ENCODE measurements at regions not wholly inside any gene's neighbourhood (a gene's known extent, or its start where the extent isn't known, plus 50 kb on each side); places are given as distances from the start of the nearest gene placed in this dataset.

DNA sequence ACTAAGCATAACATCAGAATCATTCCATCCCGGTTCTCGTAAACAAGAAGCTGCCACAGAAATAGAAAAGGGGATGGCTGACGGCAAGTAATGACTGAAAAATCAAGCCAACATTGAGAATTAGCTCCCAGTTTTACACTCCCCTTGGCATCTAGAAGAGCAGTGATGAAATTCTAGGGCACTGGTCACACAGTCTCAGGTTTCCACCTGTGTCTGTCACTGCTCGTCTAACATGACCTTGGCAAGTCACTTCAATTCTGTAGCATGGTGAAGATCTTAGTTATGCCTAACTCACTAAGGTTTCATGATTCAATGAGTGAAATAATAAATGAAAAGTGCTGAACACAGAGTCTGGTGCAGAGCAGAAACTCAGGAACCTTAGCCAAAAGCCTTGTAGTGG is 272.3 kb upstream of the ARRDC4 start:
- DNase-seq (ENCODE audit: low read depth in 2 of 2), result no peak

DNA sequence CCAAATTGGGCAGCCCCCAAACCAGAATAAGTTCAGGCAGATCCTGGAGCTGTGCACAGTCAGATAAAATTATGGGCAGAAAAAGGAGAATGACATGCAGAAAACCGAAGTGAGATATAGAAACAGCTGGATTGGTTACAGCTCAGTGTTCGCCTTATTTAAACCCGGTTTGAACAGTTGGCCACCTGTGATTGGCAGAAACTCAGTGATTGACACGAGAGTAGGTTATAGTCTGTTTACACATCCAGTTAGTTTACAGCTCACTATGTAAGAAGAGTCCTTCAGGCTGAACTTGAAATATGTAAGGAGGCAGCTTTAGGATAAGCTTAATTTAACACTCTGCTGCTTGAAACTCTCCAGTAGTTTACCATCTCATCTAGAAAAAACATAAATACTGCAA is 271.6 kb upstream of the ARRDC4 start:
- no peak for DNase-seq (ENCODE audit: low read depth in 2 of 2)

DNA sequence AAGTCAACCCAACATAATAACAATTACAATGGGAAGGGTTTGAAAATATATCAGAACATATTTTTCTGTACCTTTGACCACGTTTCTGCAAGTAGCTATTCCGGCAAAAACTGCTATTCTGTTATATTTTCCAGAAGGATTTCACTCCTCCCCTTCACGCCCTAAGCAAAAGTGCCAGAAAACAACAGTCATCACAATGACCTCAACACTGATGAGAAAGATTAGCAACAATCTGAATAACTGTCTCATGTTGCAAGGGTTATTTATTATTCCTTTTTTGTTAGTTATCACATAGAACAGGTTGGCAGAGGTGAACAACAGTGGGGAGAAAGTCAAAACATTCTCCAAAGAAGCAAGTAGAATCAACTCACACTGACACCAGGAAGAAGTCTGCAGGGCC is 269.4 kb upstream of the ARRDC4 start:
- no peak for DNase-seq (ENCODE audit: low read depth in 2 of 2)

DNA sequence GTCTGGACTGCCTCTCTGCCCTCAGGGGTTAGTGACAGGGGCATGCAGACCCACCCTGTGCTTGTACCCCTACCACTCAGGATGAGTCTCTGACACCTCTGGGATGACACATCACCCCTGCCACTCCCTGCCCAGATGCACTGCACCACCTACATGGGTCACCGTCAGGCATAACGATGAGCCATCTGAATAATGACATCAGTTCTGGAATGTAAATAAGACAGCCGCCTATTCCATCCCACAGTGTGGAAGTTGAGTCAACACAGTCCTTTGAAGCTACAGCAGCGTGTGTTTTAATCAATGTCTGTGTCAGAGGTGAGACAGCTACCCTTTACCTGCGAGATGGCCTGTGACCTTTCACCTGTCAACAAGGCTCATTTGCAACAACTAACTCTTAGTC is 268.7 kb upstream of the ARRDC4 start:
- DNase-seq (ENCODE audit: low read depth in 2 of 2), result no peak

DNA sequence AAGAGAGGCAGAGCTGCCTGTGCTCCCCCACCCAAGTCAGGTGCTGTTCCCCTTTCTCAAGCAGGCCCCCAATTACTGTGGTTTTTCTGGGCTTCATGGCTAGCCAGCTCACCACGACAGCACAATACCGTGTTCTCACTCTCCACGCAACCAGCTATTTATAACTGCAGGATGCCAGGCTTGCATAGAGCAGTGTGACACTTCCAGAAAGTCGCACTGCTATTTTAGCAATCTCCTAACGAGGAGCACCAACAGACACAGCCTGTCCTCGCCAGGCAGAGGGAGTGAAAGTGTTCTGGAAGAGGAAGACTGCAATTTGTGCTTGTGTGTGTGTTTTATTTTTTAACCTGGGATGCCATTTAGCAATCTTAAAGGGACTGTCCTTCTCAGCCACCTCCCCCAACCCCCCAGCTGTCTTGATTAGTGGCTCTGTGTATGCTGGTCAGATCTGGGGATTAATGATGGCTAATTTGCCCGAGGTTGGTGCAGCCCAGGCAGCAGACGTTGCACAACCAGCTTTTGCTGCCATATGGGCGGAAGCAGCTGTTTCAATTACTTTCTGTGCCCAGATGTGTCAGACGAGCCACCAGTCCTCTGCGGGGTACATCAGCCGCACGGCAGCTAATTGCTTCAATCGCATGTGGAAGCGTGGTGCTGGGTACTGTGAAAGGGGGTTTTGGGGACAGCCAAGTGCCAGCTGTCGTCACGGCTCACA is 268.0 kb upstream of the ARRDC4 start:
- no peak for DNase-seq (ENCODE audit: low read depth in 2 of 2)

DNA sequence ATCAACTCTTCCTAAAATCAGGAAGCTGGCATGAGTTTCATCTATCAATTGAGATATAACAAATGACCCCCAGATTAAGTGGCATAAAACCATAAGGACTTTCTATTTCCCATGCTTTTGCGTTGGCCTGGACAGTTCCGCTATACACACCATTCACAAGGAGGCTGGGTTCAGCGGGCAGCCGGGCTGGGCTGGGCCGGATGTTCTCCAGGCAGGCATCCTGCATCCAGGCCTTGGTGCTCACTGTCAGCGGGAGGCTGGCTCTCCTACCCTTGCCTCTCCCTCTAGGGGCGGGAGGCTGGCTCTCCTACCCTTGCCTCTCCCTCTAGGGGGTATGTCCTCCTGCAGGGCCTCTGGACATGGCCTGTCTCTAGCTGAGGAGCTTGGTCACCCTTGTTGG is 266.0 kb upstream of the ARRDC4 start:
- DNase-seq (ENCODE audit: low read depth in 2 of 2), result no peak

DNA sequence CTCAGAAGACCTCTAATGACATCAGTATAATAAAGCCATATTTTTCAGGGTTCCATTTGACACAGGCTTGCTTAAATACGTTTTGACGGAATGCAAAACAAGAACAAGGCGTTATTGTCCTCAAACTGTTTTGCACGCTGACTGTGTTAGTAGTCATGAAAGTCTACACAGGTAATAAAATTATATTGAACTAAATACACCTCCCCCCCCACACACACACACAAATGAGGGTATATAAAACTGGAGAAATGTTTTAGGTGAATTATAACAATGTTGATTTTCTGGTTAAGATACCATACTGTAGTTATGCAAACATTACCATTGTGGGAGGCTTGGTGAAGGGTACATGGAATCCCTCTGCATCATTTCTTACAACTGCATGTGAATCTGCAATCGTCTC is 257.1 kb upstream of the ARRDC4 start:
- DNase-seq (ENCODE audit: low read depth in 2 of 2), result no peak

DNA sequence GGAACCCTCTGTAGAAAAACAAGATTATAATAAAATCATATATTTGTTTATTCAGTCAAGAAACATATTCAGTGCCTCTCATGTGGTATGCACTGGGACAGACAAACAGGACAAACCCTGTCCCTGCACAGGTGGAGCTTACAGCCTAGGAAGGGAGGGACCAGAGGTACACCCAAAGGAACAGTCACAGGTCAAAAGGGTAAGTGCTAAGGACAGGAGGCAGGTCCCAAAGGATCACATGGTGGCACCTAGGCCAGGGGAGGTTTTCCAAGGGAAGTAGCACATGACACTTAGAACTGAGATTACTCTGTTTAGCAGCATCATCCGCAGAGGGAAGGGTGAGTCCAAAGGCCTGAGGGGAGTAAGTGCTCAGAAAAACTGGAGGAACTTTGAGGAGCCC is 254.4 kb upstream of the ARRDC4 start:
- no peak for DNase-seq (ENCODE audit: low read depth in 2 of 2)

DNA sequence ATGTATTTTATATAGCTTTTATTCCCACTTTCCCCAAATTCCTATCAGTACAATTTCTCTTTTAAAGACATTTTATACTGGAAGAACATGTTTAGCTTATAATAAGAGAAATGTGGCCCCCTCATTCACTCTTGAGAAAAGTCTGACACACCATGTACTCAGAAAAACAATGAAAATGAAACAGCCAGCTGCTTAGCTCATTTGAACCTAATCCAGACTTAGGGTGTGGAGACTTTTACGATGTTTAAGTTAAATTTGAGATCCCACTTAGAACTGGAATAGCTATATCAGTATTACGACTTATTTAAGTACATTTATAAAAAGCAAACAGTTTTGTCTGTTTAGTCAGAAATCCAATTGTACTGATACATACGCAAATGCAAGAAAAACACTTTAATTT is 252.3 kb upstream of the ARRDC4 start:
- DNase-seq (ENCODE audit: low read depth in 2 of 2), result no peak

DNA sequence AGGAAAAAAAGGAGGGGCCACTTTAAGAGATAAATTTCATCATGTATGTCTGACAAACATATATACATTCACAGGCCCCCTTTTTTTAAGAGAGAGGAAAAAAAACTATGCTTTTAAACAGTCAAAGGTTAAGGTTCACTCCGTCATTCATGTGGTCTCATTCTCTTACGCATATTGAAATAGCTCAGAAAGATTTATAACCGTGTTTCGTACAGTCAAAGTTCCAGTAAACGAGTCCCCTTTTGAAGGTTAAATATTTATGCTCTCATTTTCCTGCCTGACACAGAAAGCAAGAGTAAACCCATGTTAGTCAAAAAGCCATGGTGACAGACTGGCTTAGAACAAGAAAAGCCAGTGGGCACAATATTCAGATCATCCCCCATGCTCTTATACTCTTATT is 248.0 kb upstream of the ARRDC4 start:
- DNase-seq (ENCODE audit: low read depth in 2 of 2), result no peak

DNA sequence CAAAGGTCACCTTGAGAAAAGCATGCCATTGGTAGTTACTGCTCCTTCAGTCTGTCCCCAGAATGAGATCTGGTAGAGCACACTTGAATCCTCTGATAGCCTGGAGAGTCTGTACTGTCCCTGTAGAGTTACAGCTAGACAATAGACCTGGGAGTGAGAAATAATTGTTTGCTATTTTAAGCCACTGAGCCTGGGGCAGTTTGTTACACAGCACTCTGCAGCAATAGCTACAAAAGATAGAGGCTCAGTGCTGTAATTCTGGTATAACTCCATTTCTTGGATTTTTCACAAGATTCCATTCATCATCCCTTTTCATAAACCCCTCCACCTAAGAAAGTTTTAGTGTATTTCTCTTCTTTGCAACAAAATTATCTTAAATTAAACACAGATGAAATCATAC is 242.7 kb upstream of the ARRDC4 start:
- DNase-seq (ENCODE audit: low read depth in 2 of 2), result no peak

DNA sequence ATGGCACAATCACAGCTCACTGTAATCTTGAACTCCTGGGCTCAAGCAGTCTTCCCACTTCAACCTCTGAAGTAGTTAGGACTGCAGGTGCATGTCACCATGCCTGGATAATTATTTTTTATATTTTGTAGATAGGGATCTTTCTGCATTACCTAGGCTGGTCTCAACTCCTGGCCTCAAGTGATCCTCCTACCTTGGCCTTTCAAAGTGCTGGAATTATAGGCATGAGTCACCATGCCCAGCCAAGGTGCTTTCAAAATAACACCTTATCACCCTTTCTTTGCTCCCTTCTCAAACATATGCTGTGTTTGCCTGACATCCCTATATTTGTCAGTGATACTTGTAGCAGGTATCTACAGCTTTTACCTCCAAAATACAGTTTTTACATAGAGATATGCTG is 242.0 kb upstream of the ARRDC4 start:
- no peak for DNase-seq (ENCODE audit: low read depth in 2 of 2)

DNA sequence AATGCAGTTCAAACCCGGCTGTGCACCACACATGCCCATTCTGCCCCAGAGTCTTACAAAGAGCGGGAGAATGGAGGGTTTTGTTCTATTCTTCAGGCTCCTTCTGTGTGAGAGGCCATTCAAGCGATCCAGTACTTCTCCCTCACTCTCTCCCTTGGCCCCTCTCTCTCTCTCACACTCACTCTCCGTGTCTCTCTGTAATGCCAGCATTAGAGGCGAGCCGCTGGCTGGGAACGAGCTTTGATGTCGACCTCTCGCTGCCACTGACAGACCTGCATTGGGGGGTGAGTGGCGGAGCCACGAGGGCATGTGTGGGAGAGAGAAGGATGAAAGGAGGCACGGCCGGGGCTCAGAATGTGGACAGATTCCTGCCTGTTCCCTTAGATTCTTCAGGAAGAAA is 231.7 kb upstream of the ARRDC4 start:
- DNase-seq (ENCODE audit: low read depth in 2 of 2), result no peak

DNA sequence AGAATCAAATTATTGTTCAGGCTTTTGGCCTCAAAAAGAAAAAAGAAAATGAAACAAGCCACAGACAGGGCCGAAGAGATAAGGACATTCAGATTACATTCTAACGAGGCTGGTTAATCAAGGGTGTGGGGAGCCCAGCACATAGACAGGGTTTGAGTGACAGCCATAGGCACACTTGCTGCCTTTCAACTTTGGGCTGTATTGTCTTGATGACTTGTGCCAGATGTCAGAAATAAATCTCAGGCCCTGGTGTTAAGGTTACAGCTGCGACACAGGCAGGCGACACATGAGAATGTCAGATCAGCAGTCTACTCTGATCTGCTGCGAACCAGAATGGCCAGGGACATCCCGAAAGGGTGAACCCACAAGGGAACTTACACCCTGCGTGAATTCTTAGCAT is 231.2 kb upstream of the ARRDC4 start:
- DNase-seq (ENCODE audit: low read depth in 2 of 2), result no peak

DNA sequence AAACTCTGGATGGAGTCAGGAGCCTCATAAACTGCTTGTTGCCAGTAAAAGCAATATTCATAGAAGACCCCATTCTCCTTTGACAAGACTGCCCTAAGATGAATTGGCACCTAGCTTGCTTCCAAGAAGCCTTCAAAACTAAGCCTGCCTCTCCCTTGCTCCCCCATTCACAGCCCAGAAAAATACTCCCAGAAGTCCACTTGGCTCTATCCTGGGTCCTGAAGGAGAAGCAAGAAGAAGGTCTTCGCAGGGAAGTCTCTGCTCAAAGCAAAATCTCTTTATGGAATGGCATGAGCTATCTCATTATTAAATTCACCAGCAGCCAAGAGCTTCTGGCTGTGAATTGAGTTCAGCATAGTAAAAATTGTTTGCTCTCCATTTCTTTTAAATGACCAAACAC is 230.2 kb upstream of the ARRDC4 start:
- no peak for DNase-seq (ENCODE audit: low read depth in 2 of 2)

DNA sequence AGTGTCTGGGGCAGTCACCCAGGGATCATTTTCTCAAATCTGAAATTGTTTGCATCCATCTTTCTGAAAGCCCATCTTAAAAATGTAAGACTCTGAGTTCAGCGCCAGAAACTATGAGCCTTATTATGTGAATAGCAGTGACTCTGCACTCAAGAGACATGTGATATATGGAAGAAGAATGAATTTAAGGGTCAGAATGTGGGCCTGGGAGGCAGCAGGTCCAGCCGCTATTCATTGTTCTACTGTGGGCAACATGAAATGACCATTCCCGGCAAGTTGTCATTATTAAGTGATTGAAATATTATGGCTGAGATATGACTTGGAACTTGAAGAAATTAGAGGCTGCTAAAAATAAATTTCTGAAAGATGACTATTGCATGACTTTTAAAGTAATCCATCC is 228.6 kb upstream of the ARRDC4 start:
- no peak for DNase-seq (ENCODE audit: low read depth in 2 of 2)

DNA sequence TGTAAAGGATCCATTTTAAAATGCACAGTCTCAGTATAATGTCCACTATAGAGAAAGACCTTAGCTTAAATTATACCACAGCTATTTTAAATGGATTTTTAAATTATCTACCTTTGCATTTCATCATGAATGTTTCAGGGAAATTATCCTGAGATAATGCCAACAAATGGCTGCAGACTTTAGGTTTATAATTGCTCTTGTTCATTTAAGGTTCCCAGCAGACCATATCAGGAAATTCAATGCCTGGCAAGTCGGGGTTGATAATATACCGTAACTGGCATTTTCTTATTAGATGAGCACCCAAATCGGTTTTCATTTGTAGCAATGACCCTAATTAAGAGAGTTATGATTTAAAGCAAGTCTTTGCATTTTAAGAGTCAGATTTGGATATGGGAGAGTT is 227.1 kb upstream of the ARRDC4 start:
- DNase-seq (ENCODE audit: low read depth in 2 of 2), result no peak

DNA sequence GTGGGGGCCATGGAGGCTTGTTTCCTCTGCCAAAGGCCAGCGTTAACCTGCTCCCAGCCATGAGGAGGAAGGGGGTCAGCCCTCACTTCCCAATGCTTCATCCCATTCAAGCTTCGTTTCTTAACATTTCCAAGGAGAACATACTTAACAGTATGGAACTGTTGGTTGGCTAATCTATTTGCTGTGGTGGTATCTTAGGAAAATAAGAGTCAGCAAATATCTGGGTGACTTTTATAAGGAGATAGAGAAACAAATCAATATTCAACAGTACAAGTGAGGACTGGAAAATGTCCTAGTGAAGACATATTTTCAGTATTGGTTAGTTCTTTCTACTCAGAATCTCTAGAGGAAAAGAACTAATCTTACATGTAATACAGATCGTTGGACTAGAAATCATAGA is 223.8 kb upstream of the ARRDC4 start:
- DNase-seq (ENCODE audit: low read depth in 2 of 2), result no peak

DNA sequence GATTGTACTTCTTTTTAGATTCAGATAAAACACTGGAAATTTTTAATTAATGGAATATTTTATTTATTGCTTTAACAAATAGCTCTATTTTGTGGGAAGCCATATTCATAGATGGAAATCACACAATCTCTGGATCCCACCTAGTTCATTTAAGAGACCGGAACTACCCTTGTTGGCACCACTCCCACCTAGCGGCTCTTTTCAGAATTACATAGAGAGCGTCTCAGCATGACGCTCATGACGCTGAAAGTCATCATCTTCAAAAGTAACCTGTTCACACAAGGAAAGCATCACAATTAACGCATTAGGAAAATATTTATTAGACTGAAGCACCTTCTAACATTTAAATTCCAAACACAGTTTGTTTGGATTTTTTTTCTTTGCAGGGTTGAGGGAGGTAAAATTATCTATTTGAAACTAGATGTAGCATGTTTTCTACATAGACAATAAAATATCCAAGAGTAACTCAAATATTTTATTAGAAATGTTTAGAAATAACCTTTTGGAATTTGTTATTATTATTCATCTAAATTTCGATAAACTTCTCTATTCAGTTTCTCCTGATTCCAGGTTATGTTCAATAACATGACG is 214.9 kb upstream of the ARRDC4 start:
- no peak for DNase-seq (ENCODE audit: low read depth in 2 of 2)

DNA sequence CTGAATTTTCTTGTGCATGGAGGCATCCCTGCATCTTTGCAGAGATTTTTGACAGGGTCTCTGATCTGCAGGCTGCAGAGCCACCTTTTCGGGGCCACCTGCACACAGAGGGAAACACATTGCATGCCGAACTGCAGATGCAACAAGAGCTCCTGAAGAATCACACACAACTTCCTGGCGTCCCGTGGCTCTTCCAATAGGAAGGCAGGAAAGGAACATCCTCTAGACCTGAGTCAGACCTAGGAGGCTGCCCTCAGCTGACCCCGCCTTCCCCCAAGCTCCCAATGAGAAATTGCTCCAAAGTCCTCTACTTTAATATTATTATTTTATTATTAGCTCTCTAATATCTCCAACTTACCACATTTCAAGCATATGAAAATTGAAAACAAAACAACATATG is 213.2 kb upstream of the ARRDC4 start:
- DNase-seq (ENCODE audit: low read depth in 2 of 2), result no peak

DNA sequence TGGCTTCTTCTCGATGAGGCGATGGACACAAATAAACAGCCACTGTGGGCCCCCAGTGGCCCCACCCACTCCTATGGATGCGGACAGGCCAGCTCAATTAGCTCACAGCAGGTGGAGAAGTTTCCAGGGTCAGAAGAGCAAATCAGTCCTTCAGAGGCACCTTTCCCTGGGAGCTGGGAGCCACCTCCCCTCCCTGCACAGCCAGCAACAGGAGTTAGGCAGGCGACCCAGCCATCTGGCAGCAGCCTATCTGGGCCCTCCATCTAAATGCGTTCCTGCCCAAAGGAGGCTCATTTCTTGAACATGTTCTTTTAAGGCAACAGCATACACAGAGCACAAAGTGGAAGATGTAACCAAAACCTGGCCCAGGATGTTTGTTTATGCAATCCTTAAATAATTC is 211.9 kb upstream of the ARRDC4 start:
- no peak for DNase-seq (ENCODE audit: low read depth in 2 of 2)

DNA sequence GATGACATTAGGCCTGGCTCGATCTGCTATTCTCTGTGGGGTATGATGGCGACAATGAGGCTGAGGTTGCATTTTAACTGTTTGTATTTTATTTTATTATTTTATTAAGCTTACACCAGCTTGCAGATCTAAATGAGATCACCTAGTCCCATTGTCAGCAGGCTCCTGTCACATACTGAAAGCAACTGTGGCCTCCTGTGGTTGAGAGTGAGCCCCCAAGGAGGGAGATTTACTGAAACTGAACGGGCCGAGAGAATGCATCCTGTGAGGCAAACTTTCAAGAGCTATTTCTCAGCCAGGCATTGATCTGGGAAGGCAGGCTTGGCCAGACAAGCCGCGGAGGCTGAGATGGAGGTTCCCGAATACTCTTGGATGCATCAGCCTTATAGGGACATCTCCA is 210.4 kb upstream of the ARRDC4 start:
- DNase-seq (ENCODE audit: low read depth in 2 of 2), result no peak

DNA sequence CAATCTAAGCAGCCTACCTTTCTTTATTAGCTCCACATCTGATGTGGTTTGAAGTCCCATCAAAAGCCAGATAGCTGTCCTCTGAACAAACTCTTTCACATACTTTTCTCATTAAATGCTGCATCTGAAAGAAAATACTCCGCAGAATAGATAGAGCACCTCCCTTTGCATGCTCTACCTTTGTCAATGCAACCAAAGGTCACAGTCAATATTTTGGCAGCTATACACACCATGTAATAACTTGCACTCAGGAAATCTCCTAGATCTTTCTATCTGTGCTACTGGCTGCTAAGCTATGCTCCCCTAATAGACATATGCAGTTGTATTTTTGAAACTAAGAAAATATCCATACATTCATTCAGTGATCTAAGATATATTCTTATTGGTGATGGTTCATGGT is 204.8 kb upstream of the ARRDC4 start:
- no peak for DNase-seq (ENCODE audit: low read depth in 2 of 2)

DNA sequence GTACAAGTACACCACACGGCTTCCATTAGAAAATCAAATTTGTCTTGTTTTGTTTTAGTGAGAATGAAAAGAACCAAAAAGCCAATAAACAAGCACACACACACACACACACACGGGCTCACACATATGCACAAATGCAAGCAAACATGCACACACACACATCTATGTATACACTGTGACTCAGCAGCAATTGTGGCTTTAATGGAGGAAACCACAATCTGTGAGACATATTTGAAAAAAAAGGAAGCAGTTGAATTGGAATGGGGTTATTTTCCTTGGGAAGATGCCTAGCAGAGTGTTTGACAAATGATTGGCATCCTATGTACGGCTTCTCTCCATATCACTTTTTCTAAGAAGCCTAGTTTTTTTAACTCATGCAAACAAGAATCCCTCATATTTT is 201.1 kb upstream of the ARRDC4 start:
- no peak for DNase-seq (ENCODE audit: low read depth in 2 of 2)
